H9 (cell line): ENCODE measurements at regions not wholly inside any gene's neighbourhood (a gene's known extent, or its start where the extent isn't known, plus 50 kb on each side); places are given as distances from the start of the nearest gene placed in this dataset.

Source experiments
- DNase-seq: peaks from one replicate; pipeline ENCODE4 v3.0.0-alpha.2; 2017
- H2AFZ ChIP-seq: one replicate; pipeline ENCODE4 v1.6.1; 2013; ENCODE audit warnings: mild to moderate bottlenecking, low read length, control low read depth, moderate library complexity
- H2AK5ac ChIP-seq: 2 replicates; pipeline ENCODE4 v1.6.1; 2013; ENCODE audit warnings: low read length, control low read depth, mixed read lengths; ENCODE audit not compliant: insufficient read length
- H2BK120ac ChIP-seq: one replicate; pipeline ENCODE4 v1.6.1; 2013; ENCODE audit warnings: low read depth, mild to moderate bottlenecking, low read length, control low read depth, inconsistent platforms; ENCODE audit not compliant: poor library complexity, severe bottlenecking
- H2BK12ac ChIP-seq: 2 replicates; pipeline ENCODE4 v1.6.1; 2013; ENCODE audit warnings: low read length, control low read depth, mixed read lengths, low read depth; ENCODE audit not compliant: insufficient read length
- H2BK15ac ChIP-seq: 2 replicates; pipeline ENCODE4 v1.6.1; 2013; ENCODE audit warnings: low read depth, low read length, control low read depth
- H2BK20ac ChIP-seq: one replicate; pipeline ENCODE4 v1.6.1; 2013; ENCODE audit warnings: low read depth, mild to moderate bottlenecking, low read length, control low read depth, inconsistent platforms; ENCODE audit not compliant: poor library complexity, severe bottlenecking
- H2BK5ac ChIP-seq: 2 replicates; pipeline ENCODE4 v1.6.1; 2013; ENCODE audit warnings: low read length, control low read depth, mixed read lengths; ENCODE audit not compliant: insufficient read length
- H3K14ac ChIP-seq: 2 replicates; pipeline ENCODE4 v1.6.1; 2013; ENCODE audit warnings: low read length, control low read depth; ENCODE audit not compliant: insufficient read depth
- H3K18ac ChIP-seq: 2 replicates; pipeline ENCODE4 v1.6.1; 2013; ENCODE audit warnings: low read depth, mild to moderate bottlenecking, mixed read lengths, low read length, control low read depth; ENCODE audit not compliant: insufficient read length
- H3K23ac ChIP-seq: 2 replicates; pipeline ENCODE4 v1.6.1; 2013; ENCODE audit warnings: low read length, control low read depth, mixed read lengths, low read depth; ENCODE audit not compliant: insufficient read length
- H3K23me2 ChIP-seq: 2 replicates; pipeline ENCODE4 v1.6.1; 2013; ENCODE audit warnings: low read depth, mild to moderate bottlenecking, mixed read lengths, low read length, control low read depth; ENCODE audit not compliant: insufficient read length, poor library complexity, severe bottlenecking
- H3K27ac ChIP-seq: 2 replicates; pipeline ENCODE4 v1.5.1; 2013; ENCODE audit warnings: low read length, control low read depth, mixed read lengths, low read depth; ENCODE audit not compliant: insufficient read length
- H3K27me3 ChIP-seq: 2 replicates; pipeline ENCODE4 v1.6.1; 2013; ENCODE audit warnings: low read length, control low read depth, inconsistent platforms; ENCODE audit not compliant: insufficient read depth
- H3K4ac ChIP-seq: 2 replicates; pipeline ENCODE4 v1.6.1; 2013; ENCODE audit warnings: low read depth, mild to moderate bottlenecking, control low read depth, inconsistent platforms, low read length, moderate library complexity
- H3K4me1 ChIP-seq: 2 replicates; pipeline ENCODE4 v1.6.1; 2013; ENCODE audit warnings: low read length, control low read depth, inconsistent platforms; ENCODE audit not compliant: insufficient read depth
- H3K4me2 ChIP-seq: 2 replicates; pipeline ENCODE4 v1.6.1; 2013; ENCODE audit warnings: low read length, control low read depth, mixed read lengths; ENCODE audit not compliant: insufficient read length, insufficient read depth
- H3K56ac ChIP-seq: 2 replicates; pipeline ENCODE4 v1.6.1; 2013; ENCODE audit warnings: low read depth, mild to moderate bottlenecking, mixed read lengths, low read length, control low read depth; ENCODE audit not compliant: insufficient read length
- H3K79me1 ChIP-seq: 2 replicates; pipeline ENCODE4 v1.6.1; 2013; ENCODE audit warnings: low read depth, mild to moderate bottlenecking, moderate library complexity, low read length, control low read depth, inconsistent platforms; ENCODE audit not compliant: insufficient read depth, poor library complexity, severe bottlenecking
- H3K79me2 ChIP-seq: 2 replicates; pipeline ENCODE4 v1.6.1; 2013; ENCODE audit warnings: low read length, control low read depth, inconsistent platforms; ENCODE audit not compliant: insufficient read depth
- H3K9ac ChIP-seq: 2 replicates; pipeline ENCODE4 v1.6.1; 2013; ENCODE audit warnings: low read length, control low read depth, mixed read lengths; ENCODE audit not compliant: insufficient read length; ENCODE audit errors: extremely low read depth
- H3K9me3 ChIP-seq: one replicate; pipeline ENCODE4 v1.6.1; 2013; ENCODE audit warnings: low read depth, low read length, inconsistent platforms; ENCODE audit not compliant: control insufficient read depth
- H3T11ph ChIP-seq: one replicate; pipeline ENCODE4 v1.6.1; 2013; ENCODE audit warnings: mild to moderate bottlenecking, low read length, control low read depth, inconsistent platforms
- H4K20me1 ChIP-seq: one replicate; pipeline ENCODE4 v1.6.1; 2013; ENCODE audit not compliant: control insufficient read depth, insufficient read length, insufficient read depth
- H4K5ac ChIP-seq: 2 replicates; pipeline ENCODE4 v1.6.1; 2013; ENCODE audit warnings: low read depth, mild to moderate bottlenecking, mixed read lengths, low read length, control low read depth; ENCODE audit not compliant: insufficient read length
- H4K8ac ChIP-seq: replicated peaks from 2 replicates; pipeline ENCODE4 v1.6.1; 2013; ENCODE audit warnings: low read length, control low read depth, mixed read lengths, low read depth; ENCODE audit not compliant: insufficient read length
- H4K91ac ChIP-seq: 2 replicates; pipeline ENCODE4 v1.6.1; 2013; ENCODE audit warnings: low read depth, mild to moderate bottlenecking, moderate library complexity, mixed read lengths, low read length, control low read depth; ENCODE audit not compliant: insufficient read length
- H3K27ac Mint-ChIP-seq, 3 experiments: 2 replicates in 2 of 3; 3 replicates in 1 of 3; pipeline ENCODE4 v1.8.0; 2020 to 2021; ENCODE audit warnings: mixed read lengths in 3 of 3, mild to moderate bottlenecking in 1 of 3, moderate library complexity in 1 of 3
- H3K27me3 Mint-ChIP-seq: 2 replicates; pipeline ENCODE4 v1.8.0; 2021; ENCODE audit warnings: low read depth, mild to moderate bottlenecking, moderate library complexity, mixed read lengths
- H3K36me3 Mint-ChIP-seq, 3 experiments: 2 replicates in 2 of 3; 3 replicates in 1 of 3; pipeline ENCODE4 v1.8.0; 2020 to 2021; ENCODE audit warnings: low read depth in 3 of 3, mixed read lengths in 3 of 3; ENCODE audit not compliant: insufficient read depth in 1 of 3
- H3K4me1 Mint-ChIP-seq, 2 experiments: 2 replicates each; pipeline ENCODE4 v1.8.0; 2020; ENCODE audit warnings: mixed read lengths in 2 of 2
- H3K4me3 Mint-ChIP-seq, 2 experiments: 2 replicates in 1 of 2; 3 replicates in 1 of 2; pipeline ENCODE4 v1.8.0; 2020 to 2021; ENCODE audit warnings: mild to moderate bottlenecking in 2 of 2, mixed read lengths in 2 of 2, moderate library complexity in 1 of 2
- H3K9me3 Mint-ChIP-seq, 2 experiments: 2 replicates in 1 of 2; 3 replicates in 1 of 2; pipeline ENCODE4 v1.8.0; 2020; ENCODE audit warnings: mild to moderate bottlenecking in 2 of 2, mixed read lengths in 2 of 2, moderate library complexity in 1 of 2
- WGBS: extraction: QIAGEN DNeasy Blood & Tissue Kit; methylation state at CpG from one replicate; pipeline ENCODE4 v1.1.7; 2013; ENCODE audit warnings: missing lambda C conversion rate, low lambda C conversion rate, mixed read lengths; ENCODE audit not compliant: insufficient read length; ENCODE audit errors: extremely low coverage; 5-methylcytosine and 5-hydroxymethylcytosine counted together
- TF ChIP-seq, protein P1 (sequence below): fragments of 200-600 bp; sonication (generic); conservative IDR thresholded peaks from 3 replicates; pipeline ENCODE4 v1.8.0; 2021; ENCODE audit warnings: antibody characterized with exemption, mild to moderate bottlenecking

DNA sequence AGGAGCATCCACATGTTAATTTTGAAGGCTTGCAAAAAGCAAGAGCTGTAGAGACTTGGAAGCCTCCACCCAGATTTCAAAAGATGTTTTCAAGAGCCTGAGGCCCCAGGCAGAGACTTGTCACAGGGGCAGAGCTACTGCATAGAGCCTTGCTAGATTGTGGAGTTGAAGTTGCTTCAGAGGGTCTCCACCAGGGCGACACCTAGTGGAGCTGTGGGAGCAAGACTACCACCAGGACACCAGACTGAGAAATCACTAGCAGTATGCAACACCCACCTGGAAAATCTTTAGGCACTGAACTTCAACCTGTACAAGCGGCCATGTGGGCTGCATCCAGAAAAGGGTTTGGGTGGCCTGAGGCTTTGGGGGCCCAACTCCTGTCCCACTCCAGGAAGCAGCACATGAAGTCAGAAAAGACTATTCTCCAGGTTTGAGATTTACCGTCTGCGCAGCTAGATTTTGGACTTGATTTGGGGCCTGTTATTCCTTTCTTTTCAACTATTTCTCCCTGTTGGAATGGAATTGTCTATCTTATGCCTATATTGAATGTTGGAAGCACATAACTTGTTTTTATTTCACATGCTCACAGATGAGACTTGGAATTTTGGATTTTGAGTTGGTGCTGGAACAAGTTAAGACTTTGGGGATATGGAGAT lies 508.6 kb downstream of the FLRT2 start:
- TF ChIP-seq, protein P1, sequence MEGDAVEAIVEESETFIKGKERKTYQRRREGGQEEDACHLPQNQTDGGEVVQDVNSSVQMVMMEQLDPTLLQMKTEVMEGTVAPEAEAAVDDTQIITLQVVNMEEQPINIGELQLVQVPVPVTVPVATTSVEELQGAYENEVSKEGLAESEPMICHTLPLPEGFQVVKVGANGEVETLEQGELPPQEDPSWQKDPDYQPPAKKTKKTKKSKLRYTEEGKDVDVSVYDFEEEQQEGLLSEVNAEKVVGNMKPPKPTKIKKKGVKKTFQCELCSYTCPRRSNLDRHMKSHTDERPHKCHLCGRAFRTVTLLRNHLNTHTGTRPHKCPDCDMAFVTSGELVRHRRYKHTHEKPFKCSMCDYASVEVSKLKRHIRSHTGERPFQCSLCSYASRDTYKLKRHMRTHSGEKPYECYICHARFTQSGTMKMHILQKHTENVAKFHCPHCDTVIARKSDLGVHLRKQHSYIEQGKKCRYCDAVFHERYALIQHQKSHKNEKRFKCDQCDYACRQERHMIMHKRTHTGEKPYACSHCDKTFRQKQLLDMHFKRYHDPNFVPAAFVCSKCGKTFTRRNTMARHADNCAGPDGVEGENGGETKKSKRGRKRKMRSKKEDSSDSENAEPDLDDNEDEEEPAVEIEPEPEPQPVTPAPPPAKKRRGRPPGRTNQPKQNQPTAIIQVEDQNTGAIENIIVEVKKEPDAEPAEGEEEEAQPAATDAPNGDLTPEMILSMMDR = peak; percentile 83
- Histone ChIP-seq H2BK20ac (no peak overlapping the region), H3K27me3 (no peaks in the 10 kb centered on the region), H2AK5ac (no peak overlapping the region), H3K18ac (no peak overlapping the region), H3K79me1 (no peaks in the 10 kb centered on the region), H2BK12ac (no peak overlapping the region), H3K23ac (no peak overlapping the region), H4K91ac (no peak overlapping the region), H4K20me1 (no peaks in the 10 kb centered on the region), H2BK15ac (no peak overlapping the region), H3K4me2 (no peak overlapping the region), H3K4me1 (no peaks in the 10 kb centered on the region), H3K27ac (no peak overlapping the region), H3K56ac (no peak overlapping the region), H3K9me3 (no peaks in the 10 kb centered on the region), H3K9ac (no peak overlapping the region), H3K23me2 (no peaks in the 10 kb centered on the region), H2AFZ (no peak overlapping the region), H4K5ac (no peak overlapping the region), H2BK120ac (no peak overlapping the region), H3T11ph (no peak overlapping the region), H2BK5ac (no peak overlapping the region), H3K79me2 (no peaks in the 10 kb centered on the region), H4K8ac (no peak overlapping the region), H3K14ac (no peak overlapping the region), H3K4ac (no peak overlapping the region)
- H3K27me3 Mint-ChIP-seq = no peaks in the 10 kb centered on the region
- WGBS = no CpG with 5 or more reads among the region's 4 CpGs
- H3K9me3 Mint-ChIP-seq = peaks cover 3% of the 10 kb centered on the region in 2 experiments; a peak in 2 of 5 replicates
- no peak overlapping the region for H3K27ac Mint-ChIP-seq
- no peak overlapping the region for H3K4me3 Mint-ChIP-seq
- H3K4me1 Mint-ChIP-seq = no peaks in the 10 kb centered on the region
- H3K36me3 Mint-ChIP-seq = no peaks in the 10 kb centered on the region; a peak in 1 of 7 replicates
- peak; percentile 80 for DNase-seq
